ENCODE measurements at regions not wholly inside any gene's neighbourhood (a gene's known extent, or its start where the extent isn't known, plus 50 kb on each side); places are given as distances from the start of the nearest gene placed in this dataset.

GRCh38 chr10:8594711-8595110 is 540.2 kb downstream of the GATA3 start:
- FAIRE-seq (peak; percentile 98), DNase-seq (ENCODE audit: low read depth, low spot score) (no peak)
- peak overlapping the region in 2 of 3 experiments; percentile 7 to 45 for H3K4me3 ChIP-seq (ENCODE audit: control insufficient read depth in 2 of 3, extremely low read depth in 1 of 3, insufficient read depth in 2 of 3, low read depth in 1 of 3, low read length in 3 of 3)
- no peaks in the 10 kb centered on the region for H3K27me3 ChIP-seq (ENCODE audit: control insufficient read depth, extremely low read depth, insufficient read depth, low read length)
- H3K79me2 ChIP-seq (ENCODE audit: control insufficient read depth, insufficient read depth, low read length), result no peaks in the 10 kb centered on the region
- H3K4me2 ChIP-seq (ENCODE audit: control insufficient read depth, extremely low read depth, insufficient read depth, low read depth, low read length), result peak overlapping the region; percentile 87
- H3K36me3 ChIP-seq (ENCODE audit: control insufficient read depth in 2 of 2, extremely low read depth in 1 of 2, insufficient read depth in 2 of 2, low read length in 2 of 2), result no peaks in the 10 kb centered on the region
- peak overlapping the region; percentile 87 for H3K27ac ChIP-seq (ENCODE audit: control insufficient read depth, insufficient read depth, low read length)
- TF ChIP-seq EZH2 (IDR thresholded peaks at IDR 0.05; ENCODE audit: low read length) (no peak), CTCF (optimal IDR thresholded peaks at IDR 0.05 in 1 of 3, IDR thresholded peaks at IDR 0.05 in 1 of 3, conservative IDR thresholded peaks at IDR 0.05 in 1 of 3; ENCODE audit: extremely low read depth in 1 of 3, insufficient read depth in 2 of 3, low read length in 3 of 3) (no peak)
- peaks cover 33% of the 10 kb centered on the region for H3K4me1 ChIP-seq (ENCODE audit: control insufficient read depth, extremely low read depth, insufficient read depth, low read length)
- peak overlapping the region; percentile 58 for H3K9ac ChIP-seq (ENCODE audit: control insufficient read depth, extremely low read depth, insufficient read depth, low read length)
- H4K20me1 ChIP-seq (ENCODE audit: control insufficient read depth, extremely low read depth, insufficient read depth, low read length), result no peaks in the 10 kb centered on the region
- H3K9me3 ChIP-seq (ENCODE audit: control insufficient read depth, low read depth, low read length), result no peaks in the 10 kb centered on the region
- dilution Hi-C loops (cut with MboI; ENCODE audit: extremely low pct_ligation_motif_present, low sequenced_read_pairs), result no loop called here
- H2AFZ ChIP-seq (ENCODE audit: control insufficient read depth, low read length), result peak overlapping the region; percentile 36
- H3K9me1 ChIP-seq (ENCODE audit: control insufficient read depth, extremely low read depth, insufficient read depth, low read length), result no peaks in the 10 kb centered on the region

- Histone ChIP-seq H3K9me1 (ENCODE audit: control insufficient read depth, extremely low read depth, insufficient read depth, low read length) (no peaks in the 10 kb centered on the region), H3K79me2 (ENCODE audit: control insufficient read depth, insufficient read depth, low read length) (no peaks in the 10 kb centered on the region), H3K36me3 (ENCODE audit: control insufficient read depth in 2 of 2, extremely low read depth in 1 of 2, insufficient read depth in 2 of 2, low read length in 2 of 2) (no peaks in the 10 kb centered on the region), H3K4me2 (ENCODE audit: control insufficient read depth, extremely low read depth, insufficient read depth, low read depth, low read length) (peak overlapping the region; percentile 87), H3K4me1 (ENCODE audit: control insufficient read depth, extremely low read depth, insufficient read depth, low read length) (peaks cover 38% of the 10 kb centered on the region), H3K9me3 (ENCODE audit: control insufficient read depth, low read depth, low read length) (no peaks in the 10 kb centered on the region), H3K9ac (ENCODE audit: control insufficient read depth, extremely low read depth, insufficient read depth, low read length) (no peak overlapping the region), H3K27ac (ENCODE audit: control insufficient read depth, insufficient read depth, low read length) (peak overlapping the region; percentile 87), H3K27me3 (ENCODE audit: control insufficient read depth, extremely low read depth, insufficient read depth, low read length) (no peaks in the 10 kb centered on the region), H4K20me1 (ENCODE audit: control insufficient read depth, extremely low read depth, insufficient read depth, low read length) (no peaks in the 10 kb centered on the region), H3K4me3 (ENCODE audit: control insufficient read depth in 2 of 3, extremely low read depth in 1 of 3, insufficient read depth in 2 of 3, low read depth in 1 of 3, low read length in 3 of 3) (no peak overlapping the region), H2AFZ (ENCODE audit: control insufficient read depth, low read length) (no peak overlapping the region)
- DNase-seq (ENCODE audit: low read depth, low spot score) (no peak), FAIRE-seq (peak; percentile 53)
- TF ChIP-seq CTCF (optimal IDR thresholded peaks at IDR 0.05 in 1 of 3, IDR thresholded peaks at IDR 0.05 in 1 of 3, conservative IDR thresholded peaks at IDR 0.05 in 1 of 3; ENCODE audit: extremely low read depth in 1 of 3, insufficient read depth in 2 of 3, low read length in 3 of 3), result no peak
- dilution Hi-C loops (cut with MboI; ENCODE audit: extremely low pct_ligation_motif_present, low sequenced_read_pairs), result no loop called here
Observed at GRCh38 chr10:8595140-8595539, 540.7 kb downstream of the GATA3 start.
